GM19193 (cell line): ENCODE measurements at regions not wholly inside any gene's neighbourhood (a gene's known extent, or its start where the extent isn't known, plus 50 kb on each side); places are given as distances from the start of the nearest gene placed in this dataset.

ENCODE experiments used
- POLR2A ChIP-seq: IDR thresholded peaks from 4 replicates; pipeline ENCODE4 v1.6.1; 2011; ENCODE audit not compliant: insufficient read depth, insufficient read length; ENCODE audit errors: extremely low read depth

GRCh38 chr16:22436823-22437652 lies 62.6 kb upstream of the CDR2 start:
- peak; percentile 86 for TF ChIP-seq POLR2A

GRCh38 chr16:22428654-22429053 lies 54.2 kb upstream of the CDR2 start:
- no peak for TF ChIP-seq POLR2A

DNA sequence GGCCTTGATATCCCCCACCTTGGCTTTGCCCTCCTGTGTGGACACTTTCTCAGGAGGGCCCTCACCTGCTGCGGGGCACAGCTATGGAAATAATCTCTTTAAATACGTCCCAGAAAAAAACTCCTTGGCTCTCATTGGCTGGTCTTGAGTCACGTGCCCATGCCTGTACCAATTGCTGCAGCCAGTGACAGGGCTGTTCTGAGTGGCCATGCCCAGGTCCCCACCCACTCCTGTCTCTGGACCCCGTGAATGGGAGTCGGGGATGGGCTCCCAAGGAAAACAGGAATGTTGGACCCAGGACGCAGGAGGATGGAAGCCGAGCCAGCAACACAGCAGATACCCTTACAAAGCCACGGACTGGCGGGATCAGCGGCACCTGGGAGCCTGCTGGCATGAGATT lies 53.1 kb upstream of the CDR2 start:
- no peak for TF ChIP-seq POLR2A

DNA sequence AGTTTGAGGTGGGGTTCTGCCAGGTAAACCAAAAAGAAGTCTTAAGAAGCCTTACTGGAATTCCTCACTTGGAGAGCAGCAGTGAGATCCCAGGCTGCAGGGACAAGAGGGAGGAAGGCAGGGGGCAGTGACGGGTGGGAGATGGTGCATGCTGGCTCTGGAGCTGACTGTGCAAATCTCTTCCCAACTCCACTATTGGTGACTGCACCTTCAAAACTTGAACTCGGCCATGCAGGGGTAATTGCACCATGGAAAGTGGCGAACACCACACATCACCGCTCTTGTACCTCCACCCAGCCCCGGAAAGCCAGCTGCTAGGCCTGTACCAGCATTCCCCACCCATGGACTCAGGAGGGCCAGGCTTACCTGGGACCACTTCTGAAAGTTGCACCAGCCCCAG lies 51.4 kb upstream of the CDR2 start:
- no peak for TF ChIP-seq POLR2A

- no peak for TF ChIP-seq POLR2A
Observed at GRCh38 chr16:22425036-22425801, 50.8 kb upstream of the CDR2 start.

DNA sequence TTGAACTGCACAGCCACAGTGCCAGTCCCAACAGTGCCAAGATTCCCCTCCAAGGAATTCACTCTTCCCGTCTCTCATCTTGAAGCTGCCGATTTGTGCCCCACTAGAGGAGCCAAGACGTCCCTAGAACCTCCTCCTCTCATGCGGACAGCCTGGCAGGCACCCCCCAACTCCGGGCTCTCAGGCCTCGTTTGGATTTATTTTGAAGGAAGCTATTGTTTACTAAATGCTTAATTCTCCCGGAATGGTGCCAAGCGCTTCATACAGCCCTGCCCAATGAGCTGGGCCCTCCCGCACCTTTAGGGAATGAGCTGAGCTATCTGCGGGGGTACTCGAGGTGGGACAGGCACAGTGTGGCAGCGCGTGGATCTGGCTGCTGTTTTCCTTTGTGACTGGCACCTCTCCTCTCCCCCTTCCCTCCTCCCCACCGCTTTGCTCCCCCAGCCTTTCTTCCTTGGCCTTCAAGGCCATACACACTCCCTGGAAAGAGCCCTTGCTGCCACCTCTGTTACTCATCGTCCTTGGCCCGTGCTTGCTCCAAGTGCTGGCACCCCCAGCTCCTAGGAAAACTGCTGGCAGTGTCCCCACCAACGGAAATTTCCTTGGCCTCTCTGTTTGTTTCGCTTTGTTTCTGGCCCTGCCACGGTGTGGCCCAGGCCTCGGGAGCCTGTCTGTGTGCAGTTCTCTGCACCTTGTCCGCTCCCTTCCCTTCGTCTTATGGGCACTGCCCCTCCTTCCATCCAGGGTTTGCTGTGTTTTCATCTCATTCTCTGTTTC lies 49.9 kb upstream of the CDR2 start:
- no peak for TF ChIP-seq POLR2A
